B cell (primary cell): ENCODE measurements at regions not wholly inside any gene's neighbourhood (a gene's known extent, or its start where the extent isn't known, plus 50 kb on each side); places are given as distances from the start of the nearest gene placed in this dataset.

Experiments
- ATAC-seq: fragments of 200-7000 bp; cut with Tn5 transposase; one replicate; pipeline ENCODE4 v1.10.0; 2021; ENCODE audit warnings: low read depth, mild to moderate bottlenecking, moderate number of reproducible peaks, moderate library complexity
- CTCF ChIA-PET: fragments of 350-600 bp; sonication (Branson Sonifier 250); formaldehyde crosslinking; loops from one replicate; lab custom pipeline; 2021; ENCODE audit warnings: antibody characterized with exemption, inconsistent platforms; lab: Charles Lee
- POLR2A ChIA-PET: fragments of 350-600 bp; sonication (Branson Sonifier 250); formaldehyde crosslinking; loops from one replicate; lab custom pipeline; 2021; ENCODE audit warnings: antibody characterized with exemption; lab: Charles Lee
- DNase-seq: peaks from one replicate; pipeline ENCODE4 v3.0.0; 2013
- H2AFZ ChIP-seq: 2 replicates; pipeline ENCODE4 v1.6.1; 2012; ENCODE audit warnings: mild to moderate bottlenecking, low read depth, low read length; ENCODE audit not compliant: insufficient read depth, poor library complexity, severe bottlenecking
- H3K27ac ChIP-seq, 2 donors: 1 replicate in 1 of 2; 2 replicates in 1 of 2; pipeline ENCODE4 v1.5.1; 2012 to 2013; ENCODE audit warnings: low read length in 2 of 2, mild to moderate bottlenecking in 2 of 2, moderate library complexity in 1 of 2
- H3K27me3 ChIP-seq, 4 experiments: fragments of 200-600 bp in 1 of 4; sonication (generic) in 1 of 4; replicated peaks in 1 of 4; 1 replicate in 2 of 4; 2 replicates in 2 of 4; pipeline versions ENCODE4 v1.6.1 to v1.7.0; 2013 to 2016; ENCODE audit warnings: low read length in 3 of 4, mild to moderate bottlenecking in 2 of 4, mixed read lengths in 1 of 4, moderate library complexity in 1 of 4; ENCODE audit not compliant: insufficient read depth in 4 of 4, control insufficient read depth in 3 of 4; ENCODE audit errors: control extremely low read depth in 1 of 4
- H3K36me3 ChIP-seq, 2 experiments: replicated peaks in 1 of 2; 1 replicate in 1 of 2; 2 replicates in 1 of 2; pipeline versions ENCODE4 v1.6.1 to v1.7.1; 2013; ENCODE audit warnings: low read length in 1 of 2; ENCODE audit not compliant: insufficient read depth in 2 of 2, control insufficient read depth in 1 of 2; ENCODE audit errors: control extremely low read depth in 1 of 2, extremely low read depth in 1 of 2
- H3K4me1 ChIP-seq, 2 donors: fragments of 200-600 bp in 1 of 2; sonication (generic) in 1 of 2; 1 replicate in 1 of 2; 2 replicates in 1 of 2; pipeline versions ENCODE4 v1.5.1 to v1.6.1; 2013 to 2017; ENCODE audit warnings: low read length in 2 of 2; ENCODE audit not compliant: control insufficient read depth in 2 of 2, insufficient read depth in 2 of 2
- H3K4me2 ChIP-seq: replicated peaks from 2 replicates; pipeline ENCODE3; 2012; ENCODE audit warnings: mild to moderate bottlenecking, low read depth, low read length; ENCODE audit not compliant: poor library complexity, severe bottlenecking
- H3K4me3 ChIP-seq, 5 experiments: fragments of 200-600 bp in 1 of 5; sonication (generic) in 1 of 5; 1 replicate in 3 of 5; 2 replicates in 2 of 5; pipeline versions ENCODE4 v1.5.1 to v1.7.0; 2011 to 2016; ENCODE audit warnings: low read length in 4 of 5, mild to moderate bottlenecking in 4 of 5, low read depth in 2 of 5, control low read depth in 1 of 5, moderate library complexity in 1 of 5; ENCODE audit not compliant: insufficient read depth in 1 of 5; ENCODE audit errors: control extremely low read depth in 1 of 5, extremely low read depth in 1 of 5
- H3K79me2 ChIP-seq: fragments of 200-600 bp; sonication (generic); one replicate; pipeline ENCODE4 v1.6.0; 2016; ENCODE audit warnings: low read length; ENCODE audit not compliant: control insufficient read depth, insufficient read depth
- H3K9ac ChIP-seq: fragments of 200-600 bp; sonication (generic); 2 replicates; pipeline ENCODE4 v1.6.1; 2017; ENCODE audit warnings: mild to moderate bottlenecking, low read length, moderate library complexity
- H3K9me3 ChIP-seq, 3 donors: one replicate each; pipeline versions ENCODE4 v1.6.1 to v1.7.1; 2013; ENCODE audit warnings: low read length in 2 of 3; ENCODE audit not compliant: control insufficient read depth in 2 of 3, insufficient read depth in 1 of 3; ENCODE audit errors: control extremely low read depth in 1 of 3
- H4K20me1 ChIP-seq: 2 replicates; pipeline ENCODE4 v1.6.0; 2012; ENCODE audit warnings: mild to moderate bottlenecking, low read length; ENCODE audit not compliant: insufficient read depth, control insufficient read depth, poor library complexity, severe bottlenecking
- H3K27ac Mint-ChIP-seq: one replicate; pipeline ENCODE4 v1.8.0; 2021; ENCODE audit warnings: mixed read lengths
- H3K27me3 Mint-ChIP-seq: one replicate; pipeline ENCODE4 v1.8.0; 2021; ENCODE audit warnings: mixed read lengths
- H3K4me1 Mint-ChIP-seq: one replicate; pipeline ENCODE4 v1.8.0; 2021; ENCODE audit warnings: mixed read lengths
- H3K4me3 Mint-ChIP-seq: one replicate; pipeline ENCODE4 v1.8.0; 2021; ENCODE audit warnings: mixed read lengths
- H3K9me3 Mint-ChIP-seq: one replicate; pipeline ENCODE4 v1.8.0; 2022; ENCODE audit warnings: mixed read lengths; ENCODE audit not compliant: insufficient read depth
- EZH2 ChIP-seq: IDR thresholded peaks from 2 replicates; pipeline ENCODE4 v1.6.1; 2012; ENCODE audit warnings: borderline replicate concordance, low read depth, mild to moderate bottlenecking, moderate library complexity, low read length; ENCODE audit not compliant: insufficient read depth, poor library complexity, severe bottlenecking
- WGBS: methylation state at CpG from one replicate; pipeline ENCODE4 v1.1.5; 2013; ENCODE audit warnings: missing lambda C conversion rate; ENCODE audit not compliant: insufficient coverage; 5-methylcytosine and 5-hydroxymethylcytosine counted together
- intact Hi-C: fragments of 100-400 bp; cut with micrococcal nuclease; formaldehyde crosslinking; loops from one replicate; pipeline ENCODE4 v1.10.0; 2022
- TF ChIP-seq, protein P1 (sequence below): fragments of 200-600 bp; IDR thresholded peaks from one replicate; pipeline ENCODE4 v1.8.0; 2022; ENCODE audit warnings: antibody characterized with exemption, mild to moderate bottlenecking

- Histone ChIP-seq H2AFZ (no peak overlapping the region), H3K27ac (no peak overlapping the region), H3K9ac (no peak overlapping the region), H3K36me3 (no peaks in the 10 kb centered on the region), H3K4me3 (no peak overlapping the region), H3K79me2 (no peaks in the 10 kb centered on the region), H3K4me2 (no peak overlapping the region), H3K4me1 (no peaks in the 10 kb centered on the region), H3K9me3 (no peaks in the 10 kb centered on the region), H3K27me3 (no peaks in the 10 kb centered on the region), H4K20me1 (no peaks in the 10 kb centered on the region)
- TF ChIP-seq, protein P1, sequence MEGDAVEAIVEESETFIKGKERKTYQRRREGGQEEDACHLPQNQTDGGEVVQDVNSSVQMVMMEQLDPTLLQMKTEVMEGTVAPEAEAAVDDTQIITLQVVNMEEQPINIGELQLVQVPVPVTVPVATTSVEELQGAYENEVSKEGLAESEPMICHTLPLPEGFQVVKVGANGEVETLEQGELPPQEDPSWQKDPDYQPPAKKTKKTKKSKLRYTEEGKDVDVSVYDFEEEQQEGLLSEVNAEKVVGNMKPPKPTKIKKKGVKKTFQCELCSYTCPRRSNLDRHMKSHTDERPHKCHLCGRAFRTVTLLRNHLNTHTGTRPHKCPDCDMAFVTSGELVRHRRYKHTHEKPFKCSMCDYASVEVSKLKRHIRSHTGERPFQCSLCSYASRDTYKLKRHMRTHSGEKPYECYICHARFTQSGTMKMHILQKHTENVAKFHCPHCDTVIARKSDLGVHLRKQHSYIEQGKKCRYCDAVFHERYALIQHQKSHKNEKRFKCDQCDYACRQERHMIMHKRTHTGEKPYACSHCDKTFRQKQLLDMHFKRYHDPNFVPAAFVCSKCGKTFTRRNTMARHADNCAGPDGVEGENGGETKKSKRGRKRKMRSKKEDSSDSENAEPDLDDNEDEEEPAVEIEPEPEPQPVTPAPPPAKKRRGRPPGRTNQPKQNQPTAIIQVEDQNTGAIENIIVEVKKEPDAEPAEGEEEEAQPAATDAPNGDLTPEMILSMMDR, result no peak
- no peak for TF ChIP-seq EZH2
- intact Hi-C loops, result no loop called here
- no peak overlapping the region for H3K27ac Mint-ChIP-seq
- CTCF ChIA-PET, result no interaction called here
- DNase-seq (no peak), ATAC-seq (no peak)
- no peaks in the 10 kb centered on the region for H3K4me1 Mint-ChIP-seq
- H3K27me3 Mint-ChIP-seq, result no peaks in the 10 kb centered on the region
- peaks cover 2% of the 10 kb centered on the region for H3K9me3 Mint-ChIP-seq
- no CpG with 5 or more reads among the region's 5 CpGs for WGBS
- POLR2A ChIA-PET, result no interaction called here
- H3K4me3 Mint-ChIP-seq, result no peak overlapping the region
These were observed 108.3 kb downstream of the POSTN start for GRCh38 chr13:37490176-37490779.

- Histone ChIP-seq H3K27ac (no peak overlapping the region), H3K79me2 (no peaks in the 10 kb centered on the region), H4K20me1 (no peaks in the 10 kb centered on the region), H3K4me2 (no peak overlapping the region), H3K36me3 (no peaks in the 10 kb centered on the region), H3K27me3 (no peaks in the 10 kb centered on the region), H2AFZ (no peak overlapping the region), H3K9ac (no peak overlapping the region), H3K4me3 (no peak overlapping the region), H3K9me3 (no peaks in the 10 kb centered on the region), H3K4me1 (no peaks in the 10 kb centered on the region)
- intact Hi-C loops, result no loop called here
- peaks cover 2% of the 10 kb centered on the region for H3K9me3 Mint-ChIP-seq
- DNase-seq (no peak), ATAC-seq (no peak)
- ChIA-PET POLR2A (no interaction called here), CTCF (no interaction called here)
- no peak overlapping the region for H3K27ac Mint-ChIP-seq
- no peaks in the 10 kb centered on the region for H3K27me3 Mint-ChIP-seq
- TF ChIP-seq, protein P1, result no peak
- no peak for TF ChIP-seq EZH2
- no peak overlapping the region for H3K4me3 Mint-ChIP-seq
- H3K4me1 Mint-ChIP-seq, result no peaks in the 10 kb centered on the region
These were observed 109.8 kb downstream of the POSTN start for GRCh38 chr13:37488726-37489125.
